Spleen (tissue), 7 donors: ENCODE measurements at regions not wholly inside any gene's neighbourhood (a gene's known extent, or its start where the extent isn't known, plus 50 kb on each side); places are given as distances from the start of the nearest gene placed in this dataset.
"Not testable (repeated sequence)": the region's sequence is repeated elsewhere in the genome, so short reads cannot be mapped to it uniquely, and the experiment has no call there.

Source experiments
- POLR2AphosphoS5 ChIP-seq, 3 donors: sonication (generic); formaldehyde crosslinking; IDR thresholded peaks; one replicate each; pipeline ENCODE4 v1.5.1; 2017; ENCODE audit warnings: antibody characterized with exemption in 3 of 3
- TF ChIP-seq, protein P1 (sequence below), 11 experiments: fragments of 200-600 bp in 7 of 11; fragments of 450-650 bp in 4 of 11; sonication (generic) in 4 of 11; IDR thresholded peaks in 8 of 11; conservative IDR thresholded peaks in 3 of 11; 1 replicate in 7 of 11; 2 replicates in 4 of 11; pipeline versions ENCODE4 v1.4.0 to v1.8.0; 2016 to 2021; ENCODE audit warnings: antibody characterized with exemption in 11 of 11, inconsistent platforms in 4 of 11, mild to moderate bottlenecking in 1 of 11
- donor health status: DM: no; HTN: no; CAD: no; lungs with moderate emphysema.
- donor health status: DM: no; HTN: no; CAD: no.
- donor health status: DM: no; HTN: no; CAD: no.

DNA sequence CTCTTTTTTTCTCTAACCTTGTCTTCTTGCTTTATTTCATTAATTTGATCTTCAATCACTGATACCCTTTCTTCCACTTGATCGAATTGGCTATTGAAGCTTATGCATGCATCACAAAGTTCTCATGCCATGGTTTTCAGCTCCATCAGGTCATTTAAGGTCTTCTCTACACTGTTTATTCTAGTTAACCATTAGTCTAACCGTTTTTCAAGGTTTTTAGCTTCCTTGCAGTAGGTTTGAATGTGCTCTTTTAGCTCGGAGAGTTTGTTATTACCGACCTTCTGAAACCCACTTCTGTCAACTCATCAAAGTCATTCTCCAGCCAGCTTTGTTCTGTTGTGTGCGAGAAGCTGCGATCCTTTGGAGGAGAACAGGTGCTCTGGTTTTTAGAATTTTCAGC, 469.2 kb downstream of the TMEM135 start:
- TF ChIP-seq, protein P1, sequence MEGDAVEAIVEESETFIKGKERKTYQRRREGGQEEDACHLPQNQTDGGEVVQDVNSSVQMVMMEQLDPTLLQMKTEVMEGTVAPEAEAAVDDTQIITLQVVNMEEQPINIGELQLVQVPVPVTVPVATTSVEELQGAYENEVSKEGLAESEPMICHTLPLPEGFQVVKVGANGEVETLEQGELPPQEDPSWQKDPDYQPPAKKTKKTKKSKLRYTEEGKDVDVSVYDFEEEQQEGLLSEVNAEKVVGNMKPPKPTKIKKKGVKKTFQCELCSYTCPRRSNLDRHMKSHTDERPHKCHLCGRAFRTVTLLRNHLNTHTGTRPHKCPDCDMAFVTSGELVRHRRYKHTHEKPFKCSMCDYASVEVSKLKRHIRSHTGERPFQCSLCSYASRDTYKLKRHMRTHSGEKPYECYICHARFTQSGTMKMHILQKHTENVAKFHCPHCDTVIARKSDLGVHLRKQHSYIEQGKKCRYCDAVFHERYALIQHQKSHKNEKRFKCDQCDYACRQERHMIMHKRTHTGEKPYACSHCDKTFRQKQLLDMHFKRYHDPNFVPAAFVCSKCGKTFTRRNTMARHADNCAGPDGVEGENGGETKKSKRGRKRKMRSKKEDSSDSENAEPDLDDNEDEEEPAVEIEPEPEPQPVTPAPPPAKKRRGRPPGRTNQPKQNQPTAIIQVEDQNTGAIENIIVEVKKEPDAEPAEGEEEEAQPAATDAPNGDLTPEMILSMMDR (IDR thresholded peaks at IDR 0.05 in 8 of 11, conservative IDR thresholded peaks at IDR 0.05 in 3 of 11): not testable (repeated sequence)
- not testable (repeated sequence) for TF ChIP-seq POLR2AphosphoS5 (IDR thresholded peaks at IDR 0.05)
